ENCODE measurements at regions not wholly inside any gene's neighbourhood (a gene's known extent, or its start where the extent isn't known, plus 50 kb on each side); places are given as distances from the start of the nearest gene placed in this dataset.
A peak's percentile ranks its signal among the peaks of the same experiment; 100 is the strongest.

DNA sequence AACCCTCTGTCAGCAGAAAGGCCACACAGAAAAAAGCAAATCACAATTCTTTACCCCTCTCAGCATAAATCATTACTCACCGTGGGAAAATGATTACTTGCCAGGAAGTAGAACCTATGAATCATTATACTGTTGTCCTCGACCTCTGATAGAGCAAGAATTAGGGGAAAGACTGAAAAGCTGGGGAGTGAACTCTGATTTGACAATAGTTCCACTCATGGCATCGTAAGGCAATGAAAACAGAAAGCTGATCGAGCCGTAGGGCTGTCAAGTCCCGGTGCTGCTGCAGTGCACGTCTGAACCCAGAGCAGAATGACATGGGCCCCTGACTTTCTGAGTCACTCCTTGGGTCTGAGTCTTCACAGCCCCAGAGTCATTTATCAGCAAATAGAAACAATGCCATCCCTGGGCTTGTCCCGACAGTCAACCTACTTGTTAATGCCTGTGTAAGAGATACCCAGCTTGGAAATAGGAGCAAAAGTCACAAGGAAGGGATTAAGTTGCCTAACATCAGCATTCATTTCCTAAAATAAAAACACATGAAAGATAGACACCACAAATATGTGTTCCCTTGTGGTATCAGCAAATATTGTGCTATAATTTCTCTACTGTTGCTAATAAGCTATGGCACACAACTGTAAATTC is 224.8 kb upstream of the MARCKS start:
- DNase-seq (ENCODE audit: low read depth): peak; percentile 94

DNA sequence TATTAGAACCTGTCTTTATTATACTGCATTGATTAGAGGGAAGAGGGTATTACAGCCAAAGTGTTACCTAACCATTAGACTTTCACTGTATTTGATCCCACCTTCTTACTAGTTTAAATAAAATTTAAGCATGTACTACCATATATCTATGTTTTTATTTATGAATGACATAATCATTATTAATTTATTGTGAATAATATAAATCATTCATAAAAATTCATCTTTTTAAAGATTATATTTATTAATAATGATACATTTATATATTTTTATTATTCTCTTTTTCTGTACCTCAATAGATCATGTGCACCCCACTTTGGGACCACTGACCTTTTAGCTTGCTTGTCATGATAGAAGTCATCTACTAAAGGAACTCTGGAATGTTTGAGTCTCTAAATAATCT is 223.5 kb upstream of the MARCKS start:
- DNase-seq (ENCODE audit: low read depth): no peak

DNA sequence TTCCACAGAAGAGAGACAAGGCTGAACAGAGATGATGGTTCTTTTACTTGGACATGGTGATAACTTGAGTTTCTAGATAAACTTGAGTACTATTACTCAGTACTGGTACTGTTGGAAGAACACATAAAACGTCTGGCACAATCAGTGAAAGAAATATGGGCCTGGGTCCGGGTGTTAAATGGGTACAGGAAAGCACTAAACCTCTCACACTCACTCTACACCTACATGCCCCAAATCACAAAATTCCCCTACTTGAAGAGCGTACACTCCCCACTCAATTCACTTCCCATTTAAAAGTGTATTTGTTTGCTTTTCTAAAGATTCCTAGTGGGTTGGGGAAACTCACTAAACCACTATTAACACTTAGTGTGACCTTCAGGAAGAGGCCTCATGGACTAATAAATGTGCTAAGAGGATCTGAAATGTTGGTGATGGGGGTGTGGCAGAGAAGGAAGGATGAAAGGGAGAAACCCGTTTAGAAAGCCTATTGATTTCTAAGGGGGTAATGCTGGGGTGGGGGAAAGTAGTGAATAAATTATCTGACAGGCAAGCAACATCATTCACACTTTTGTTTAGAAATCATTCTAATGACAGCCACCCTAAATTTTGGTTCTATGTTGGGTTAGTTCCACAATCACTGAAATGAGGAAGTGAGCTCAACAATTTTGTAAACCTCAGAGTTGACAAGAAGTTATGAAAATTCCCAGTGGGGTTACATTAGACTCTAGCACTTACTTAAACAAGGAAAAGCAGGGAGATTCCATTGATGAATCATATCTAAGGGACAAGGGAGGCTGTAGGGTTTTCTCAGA is 222.6 kb upstream of the MARCKS start:
- peak; percentile 24 for DNase-seq (ENCODE audit: low read depth)

DNA sequence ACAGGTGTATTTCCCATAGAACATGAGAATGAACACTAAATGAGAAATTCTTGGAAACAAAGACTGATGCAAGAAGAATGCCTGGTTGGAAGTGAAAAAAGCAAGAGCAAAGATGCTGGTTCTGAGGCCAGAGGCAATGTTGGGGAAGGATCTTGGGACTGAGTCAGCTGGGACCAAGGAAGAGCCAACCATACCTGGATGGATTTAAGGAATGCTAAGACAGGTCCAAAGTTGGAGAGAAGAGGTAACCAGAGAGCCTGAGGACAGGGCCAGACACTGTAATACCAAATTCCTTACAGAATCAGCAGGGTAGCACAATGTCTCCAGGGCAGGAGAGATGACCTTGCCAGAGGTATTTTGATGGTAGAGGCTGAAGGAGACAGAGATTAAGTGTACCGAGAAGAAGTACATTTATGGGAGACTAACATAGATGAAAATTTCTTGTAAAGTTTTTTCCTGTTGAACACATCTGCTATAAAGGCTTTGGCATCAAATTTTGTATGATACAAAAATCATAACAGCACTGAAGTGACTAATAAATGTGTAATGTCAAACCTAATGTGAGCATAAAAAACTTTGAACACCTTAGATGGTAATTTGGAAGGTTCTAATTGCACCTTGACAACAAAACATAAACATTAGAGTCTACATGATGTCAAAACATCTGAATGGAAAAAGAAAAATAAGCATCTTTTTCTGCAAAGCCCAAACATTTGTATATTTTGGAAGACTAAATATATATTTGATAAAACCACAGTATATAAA is 221.7 kb upstream of the MARCKS start:
- DNase-seq (ENCODE audit: low read depth): no peak

DNA sequence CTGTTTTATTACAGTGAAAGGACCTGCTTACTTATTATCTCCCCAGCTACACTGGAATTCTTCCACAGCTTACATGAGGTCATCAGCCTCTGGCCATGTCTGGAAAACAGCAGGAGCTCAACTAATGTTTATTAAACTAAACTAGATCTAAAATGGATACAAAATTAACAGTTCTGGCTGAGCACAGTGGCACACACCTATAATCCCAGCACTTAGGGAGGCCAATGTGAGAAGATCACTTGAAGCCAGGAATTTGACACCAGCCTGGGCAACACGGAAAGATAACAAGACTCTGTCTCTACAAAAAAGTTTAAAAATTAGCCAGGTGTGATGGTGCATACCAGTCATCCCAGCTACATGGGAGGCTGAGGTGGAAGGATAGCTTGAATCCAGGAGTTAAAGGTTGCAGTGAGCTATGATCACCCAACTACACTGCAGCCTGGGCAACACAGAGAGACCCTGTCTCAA is 220.8 kb upstream of the MARCKS start:
- DNase-seq (ENCODE audit: low read depth): no peak

DNA sequence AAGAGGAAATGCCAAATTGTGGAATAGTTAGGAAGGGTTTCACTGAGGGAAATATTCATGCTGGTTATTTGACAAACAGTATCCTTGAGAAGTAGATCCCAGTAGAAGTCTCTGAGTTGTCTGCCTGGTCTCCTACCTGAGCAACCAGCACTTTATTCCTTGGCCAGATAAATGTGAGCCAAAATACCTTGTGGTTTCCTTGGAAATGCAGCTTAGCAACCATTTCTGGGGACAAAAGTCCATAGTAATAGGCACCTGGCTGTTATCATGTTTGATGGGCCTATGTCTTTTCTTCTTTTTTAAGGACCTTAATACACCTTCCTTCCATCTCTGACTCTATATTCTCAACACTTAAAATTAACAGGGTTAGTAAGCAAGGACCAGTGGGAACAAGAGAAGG is 217.1 kb upstream of the MARCKS start:
- DNase-seq (ENCODE audit: low read depth): no peak

DNA sequence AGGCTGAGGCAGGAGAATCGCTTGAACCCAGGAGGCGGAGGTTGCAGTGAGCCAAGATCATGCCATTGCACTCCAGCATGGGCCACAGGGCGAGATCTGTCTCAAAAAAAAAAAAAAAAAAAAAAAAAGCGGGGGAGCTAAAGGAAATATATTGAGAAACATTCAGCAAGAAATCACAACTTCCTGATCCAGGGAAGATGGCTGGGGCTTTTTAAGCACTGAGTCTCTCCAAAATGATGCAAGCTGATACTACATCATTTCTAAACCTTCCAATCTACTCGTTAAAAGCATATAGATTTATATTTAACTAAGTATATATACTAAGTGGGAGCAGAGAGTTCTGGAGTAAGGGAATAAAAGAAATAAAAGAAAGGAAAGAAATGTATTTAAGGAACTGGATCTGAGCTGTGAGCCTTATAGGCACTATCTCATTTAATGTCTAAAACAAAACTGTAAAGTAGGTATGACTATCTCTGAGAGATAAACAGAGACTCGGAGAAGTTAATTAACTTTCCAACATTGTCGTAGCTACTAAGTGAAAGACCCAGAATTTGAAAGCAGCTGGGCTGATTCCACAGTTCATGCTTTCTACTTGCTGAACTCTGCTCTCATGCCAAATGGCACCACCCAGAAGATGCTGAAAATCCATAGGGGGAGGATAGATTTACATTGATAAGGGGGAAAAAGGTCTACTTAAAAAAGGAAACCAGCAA is 215.0 kb upstream of the MARCKS start:
- DNase-seq (ENCODE audit: low read depth): no peak

DNA sequence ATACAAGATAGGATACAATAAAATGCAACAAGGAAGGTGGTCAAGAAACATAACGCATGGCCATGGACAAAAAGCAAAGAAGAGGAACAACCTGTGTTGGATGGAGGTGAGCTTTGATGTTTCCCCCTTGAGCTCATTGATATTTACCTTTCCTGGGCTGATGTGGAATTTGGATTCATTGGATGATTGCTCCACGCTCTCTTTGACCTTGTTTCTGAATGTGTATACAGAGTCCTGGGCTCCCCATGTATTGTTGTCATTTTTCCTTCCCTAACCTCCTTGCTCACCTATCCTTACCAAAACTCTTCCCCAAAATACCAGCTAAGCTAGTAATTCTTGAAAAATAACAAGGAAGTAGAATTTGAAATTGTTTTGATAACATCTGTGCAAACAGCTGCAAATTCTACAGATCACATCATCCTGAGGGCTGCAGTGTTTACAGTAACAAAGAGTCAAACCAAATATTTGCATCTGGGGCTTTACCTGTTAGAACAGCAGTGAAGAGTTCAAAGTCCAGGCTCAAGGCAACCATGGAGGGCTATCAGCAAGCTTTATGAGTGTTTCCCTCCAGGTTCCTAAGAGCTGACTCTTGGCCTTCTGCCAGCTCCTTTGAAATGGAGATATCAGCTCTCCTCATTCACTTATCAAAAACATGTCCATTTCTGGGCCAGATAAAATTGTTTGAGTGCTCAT is 214.3 kb upstream of the MARCKS start:
- no peak for DNase-seq (ENCODE audit: low read depth)

DNA sequence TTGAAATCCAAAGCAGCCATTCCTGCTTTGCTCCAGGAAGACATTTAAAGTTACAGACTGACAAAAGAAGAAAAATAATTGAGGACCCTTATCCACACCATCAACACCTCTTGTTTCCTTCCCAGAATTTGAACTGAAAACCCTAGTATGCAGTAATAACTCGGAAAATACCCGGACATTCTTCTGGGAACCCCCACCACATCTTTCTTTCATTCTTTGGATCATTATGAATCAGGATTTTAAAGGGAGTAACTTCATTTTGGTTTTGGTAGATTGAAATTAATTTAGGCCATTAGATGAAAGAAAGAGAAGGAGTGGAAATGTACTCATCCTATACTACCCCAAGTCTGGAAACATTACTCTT is 213.8 kb upstream of the MARCKS start:
- no peak for DNase-seq (ENCODE audit: low read depth)

DNA sequence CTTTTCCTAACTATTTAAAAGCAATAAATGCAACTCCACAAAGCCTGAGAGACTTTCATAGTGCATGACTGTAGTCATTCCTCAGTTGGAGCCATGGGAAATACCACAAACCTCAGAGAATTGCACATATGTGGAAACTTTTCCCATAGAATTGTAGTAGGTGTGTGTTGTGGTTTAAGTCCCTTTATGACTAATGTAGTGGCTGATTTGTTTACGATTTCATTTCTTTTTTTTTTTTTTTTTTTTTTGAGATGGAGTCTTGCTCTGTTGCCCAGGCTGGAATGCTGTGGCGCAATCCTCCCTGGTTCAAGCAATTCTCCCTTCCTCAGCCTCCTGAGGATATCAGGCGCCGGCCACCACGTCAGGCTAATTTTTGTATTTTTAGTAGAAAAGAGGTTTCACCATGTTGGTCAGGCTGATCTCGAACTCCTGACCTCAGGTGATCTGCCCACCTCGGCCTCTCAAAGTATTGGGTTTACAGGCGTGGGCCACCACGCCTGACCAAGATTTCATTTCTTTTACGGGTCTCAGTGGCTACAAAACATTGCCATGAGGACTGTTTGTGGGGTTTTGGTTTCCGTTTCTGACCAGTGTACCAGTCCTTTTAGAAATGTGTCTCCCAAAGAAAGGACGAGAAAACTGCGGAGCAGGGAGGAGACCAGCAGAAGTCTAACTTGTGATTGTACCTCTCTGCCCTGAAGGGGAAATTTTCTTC is 212.1 kb upstream of the MARCKS start:
- DNase-seq (ENCODE audit: low read depth): peak; percentile 92

DNA sequence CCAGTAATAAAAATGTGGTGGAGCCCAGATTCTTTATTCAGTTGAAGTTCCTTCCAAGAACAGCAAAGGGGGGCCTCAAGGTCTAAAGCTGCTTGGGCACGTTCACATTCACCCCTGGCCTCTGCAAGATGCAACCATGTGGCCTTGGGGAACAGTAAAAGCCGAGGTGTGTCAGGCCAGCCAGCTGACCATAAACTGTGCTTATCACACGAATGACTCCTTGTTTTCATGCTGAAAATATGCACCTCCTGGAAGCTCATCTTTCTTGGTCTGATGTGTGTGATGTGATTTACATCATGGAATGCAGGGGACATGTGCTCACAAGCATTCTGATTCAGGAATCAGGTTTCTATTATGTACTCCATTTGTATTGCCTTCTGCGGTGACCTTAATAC is 211.6 kb upstream of the MARCKS start:
- peak; percentile 60 for DNase-seq (ENCODE audit: low read depth)

DNA sequence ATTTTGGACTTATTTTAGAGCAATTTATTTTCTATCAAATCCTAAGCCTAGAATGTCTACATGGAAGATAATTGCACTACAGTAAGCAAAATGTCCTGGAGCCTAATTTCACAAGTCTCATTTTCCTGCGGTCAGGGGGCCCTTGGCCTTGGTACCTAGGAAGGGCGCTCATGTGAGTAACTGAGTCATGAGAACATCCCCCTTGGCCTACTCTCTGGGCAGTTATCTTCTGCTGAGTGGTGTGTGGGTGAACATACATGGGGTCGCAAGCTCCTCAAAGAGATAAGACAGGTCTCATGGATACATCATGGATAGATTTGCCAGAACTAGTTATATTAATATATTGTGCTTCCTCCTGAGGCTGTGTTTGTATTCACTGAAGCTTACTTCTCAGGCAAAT is 211.2 kb upstream of the MARCKS start:
- DNase-seq (ENCODE audit: low read depth): no peak

DNA sequence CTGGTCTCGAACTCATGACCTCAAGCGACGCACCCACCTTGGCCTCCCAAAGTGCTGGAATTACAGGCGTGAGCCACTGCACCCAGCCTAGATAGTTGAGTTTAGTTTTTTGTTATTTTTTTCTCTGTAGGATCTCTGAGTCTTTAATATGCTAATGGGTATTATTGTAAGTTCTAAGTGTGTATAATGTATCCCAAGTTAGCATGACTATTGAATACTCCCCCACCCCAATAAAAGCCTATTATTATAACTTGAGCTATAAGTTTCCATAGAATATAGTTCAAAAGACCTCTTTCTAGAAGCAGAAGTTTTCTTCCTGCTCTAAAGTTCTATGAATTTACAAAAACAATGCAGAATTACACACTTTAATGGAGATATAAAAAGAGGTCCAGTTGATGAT is 210.4 kb upstream of the MARCKS start:
- DNase-seq (ENCODE audit: low read depth): no peak

DNA sequence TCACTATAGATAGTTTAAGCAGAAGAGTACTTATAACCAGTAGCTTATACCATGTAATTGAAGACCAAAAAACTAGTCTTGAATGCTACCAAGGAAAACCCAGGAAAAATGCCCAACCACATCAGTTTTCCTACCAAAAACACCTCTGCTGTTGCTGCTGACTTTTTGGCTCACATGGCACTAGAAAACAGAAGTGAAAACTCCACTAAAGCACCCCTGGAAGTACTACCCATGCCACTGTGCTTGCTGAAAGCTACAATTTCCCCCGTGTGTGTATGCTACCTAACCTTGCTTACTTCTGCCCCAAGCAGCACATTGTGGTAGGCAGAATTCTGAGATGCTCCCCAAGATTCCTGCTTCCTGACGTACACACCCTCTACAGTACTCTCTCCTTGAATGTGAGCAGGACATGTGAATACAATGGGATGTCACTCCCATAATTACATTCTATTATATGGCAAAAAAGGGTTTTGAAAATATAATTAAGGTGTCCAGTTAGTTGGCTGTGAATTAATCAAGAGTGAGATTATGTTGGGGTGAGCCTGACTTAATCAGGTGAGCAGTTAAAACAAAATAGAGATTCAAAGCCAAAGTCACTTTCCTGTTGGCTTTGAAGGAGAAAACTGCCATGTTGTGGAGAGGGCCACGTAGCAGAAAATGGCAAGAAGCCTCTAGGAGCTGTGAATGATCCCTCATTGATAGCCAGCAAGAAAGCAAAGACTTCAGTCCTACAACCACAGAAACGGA is 209.8 kb upstream of the MARCKS start:
- no peak for DNase-seq (ENCODE audit: low read depth)

DNA sequence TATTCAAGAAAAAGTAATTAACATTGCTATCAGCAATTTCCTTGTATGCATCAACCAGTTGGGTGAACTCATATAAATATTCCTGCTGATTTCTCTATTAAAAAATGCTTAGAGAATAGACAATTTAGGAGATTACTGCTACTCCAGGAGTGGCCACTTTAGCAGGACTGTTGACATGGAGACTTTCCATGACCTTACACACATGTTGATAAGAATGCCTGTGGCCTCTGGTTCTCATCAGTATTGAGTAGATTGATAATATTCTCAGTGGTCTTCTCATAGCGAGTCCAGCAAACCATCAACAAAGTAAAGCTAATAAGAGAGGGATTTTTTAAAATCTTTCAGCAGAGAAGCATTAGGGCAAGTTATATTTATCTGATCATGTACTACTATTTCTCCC is 208.4 kb upstream of the MARCKS start:
- no peak for DNase-seq (ENCODE audit: low read depth)

DNA sequence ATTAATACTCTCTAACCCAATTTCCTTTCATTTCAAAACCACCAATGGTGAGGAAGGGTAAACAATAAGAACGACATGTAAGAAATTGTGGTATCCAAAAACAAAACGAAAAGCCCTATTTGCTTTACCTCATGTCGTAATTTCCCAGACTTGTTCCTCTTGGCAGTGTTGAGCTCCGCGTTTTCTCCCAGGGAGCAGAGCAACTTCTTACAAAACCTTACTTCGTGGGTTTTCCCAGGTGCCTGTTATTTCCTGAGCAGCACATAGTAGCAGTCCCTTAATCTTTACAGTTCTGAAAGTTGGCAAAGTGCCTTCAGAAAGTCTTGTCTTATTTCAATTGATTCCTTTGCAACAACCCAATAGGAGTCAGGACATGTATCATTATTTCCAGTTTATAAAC is 207.9 kb upstream of the MARCKS start:
- no peak for DNase-seq (ENCODE audit: low read depth)

DNA sequence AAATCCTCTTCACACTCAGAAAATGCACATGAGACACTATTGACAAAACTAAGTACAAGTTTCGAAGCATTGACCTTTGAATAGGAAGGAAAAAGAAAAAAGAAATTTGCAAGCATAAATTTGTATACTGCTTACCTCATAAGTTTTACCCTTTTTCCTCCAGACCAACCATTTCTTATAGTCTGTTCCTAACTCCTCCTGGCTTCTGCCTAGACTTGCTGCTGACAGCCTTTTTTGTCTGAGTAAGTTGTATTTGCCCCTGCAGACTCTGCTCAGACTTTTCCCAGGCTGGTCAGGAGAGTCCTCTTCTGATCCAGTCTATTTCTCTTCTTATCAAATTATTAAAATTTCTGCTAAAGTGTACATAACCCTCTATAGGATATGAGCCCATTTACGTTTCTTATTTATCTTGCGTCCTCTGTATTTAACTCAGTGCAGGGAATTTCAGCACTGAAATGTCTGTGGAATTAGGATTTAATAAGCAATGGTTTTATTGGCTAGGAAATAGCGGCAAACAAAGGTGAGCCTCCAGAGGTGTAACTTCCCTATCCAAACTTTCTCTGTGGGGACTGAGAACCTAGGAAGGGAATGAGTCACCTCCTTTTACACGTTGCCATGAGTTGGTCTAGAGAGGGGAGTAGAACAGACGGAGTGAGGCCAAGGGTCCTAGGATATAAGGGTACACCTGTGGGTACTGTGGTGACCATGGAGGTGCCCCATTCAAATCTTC is 207.1 kb upstream of the MARCKS start:
- DNase-seq (ENCODE audit: low read depth): no peak

DNA sequence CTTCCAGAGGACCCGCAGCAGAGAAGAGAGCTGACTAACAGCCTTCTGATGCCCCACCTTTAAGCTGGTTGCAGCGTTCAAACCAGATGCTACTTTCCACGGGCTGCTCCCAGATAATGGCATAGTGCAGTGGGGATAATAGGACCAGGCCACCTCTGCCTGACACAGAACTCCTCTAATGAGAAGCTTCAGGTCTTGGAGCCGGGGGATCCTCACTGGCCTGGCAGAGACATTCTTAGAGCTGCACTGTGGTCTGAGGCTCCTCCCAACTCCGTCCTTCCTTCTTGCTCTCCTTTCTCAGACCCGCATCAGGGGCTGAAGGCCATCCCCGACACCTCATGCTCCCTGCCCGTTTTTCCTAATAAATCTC is 206.6 kb upstream of the MARCKS start:
- no peak for DNase-seq (ENCODE audit: low read depth)

DNA sequence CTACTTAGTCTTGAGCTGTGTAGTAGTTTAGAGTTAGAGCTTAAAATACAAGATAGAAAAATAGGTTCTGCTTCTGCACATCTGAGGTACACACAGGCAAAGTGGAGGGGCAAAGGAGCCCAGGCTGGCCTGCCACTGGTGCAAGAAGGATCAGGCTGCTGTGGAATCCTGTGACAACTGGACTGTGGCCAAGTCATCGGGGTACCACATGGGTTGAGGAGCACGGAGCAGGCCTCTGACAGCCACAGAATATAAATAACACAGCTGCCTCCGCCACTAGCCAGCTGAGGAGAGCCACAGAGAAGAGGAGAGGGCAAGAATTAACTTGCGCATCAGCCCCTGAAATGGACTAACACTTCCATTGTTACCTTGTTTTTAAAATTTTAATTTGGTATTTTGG is 206.0 kb upstream of the MARCKS start:
- no peak for DNase-seq (ENCODE audit: low read depth)
